LNCaP clone FGC (cell line): ENCODE measurements at regions not wholly inside any gene's neighbourhood (a gene's known extent, or its start where the extent isn't known, plus 50 kb on each side); places are given as distances from the start of the nearest gene placed in this dataset.

ENCODE experiments used
- DNase-seq: peaks from one replicate; pipeline ENCODE4 v3.0.0-alpha.2; 2011; ENCODE audit warnings: low read depth
- H3K4me3 ChIP-seq: 2 replicates; pipeline ENCODE4 v1.5.1; 2011; ENCODE audit warnings: mild to moderate bottlenecking, low read depth, low read length, control low read depth
- TF ChIP-seq, protein P1 (sequence below): IDR thresholded peaks from 2 replicates; pipeline ENCODE4 v1.5.1; 2012; ENCODE audit warnings: mild to moderate bottlenecking; ENCODE audit not compliant: control insufficient read depth, insufficient read depth; ENCODE audit errors: extremely low read depth

- H3K4me3 ChIP-seq = no peak overlapping the region
- DNase-seq = no peak
- TF ChIP-seq, protein P1, sequence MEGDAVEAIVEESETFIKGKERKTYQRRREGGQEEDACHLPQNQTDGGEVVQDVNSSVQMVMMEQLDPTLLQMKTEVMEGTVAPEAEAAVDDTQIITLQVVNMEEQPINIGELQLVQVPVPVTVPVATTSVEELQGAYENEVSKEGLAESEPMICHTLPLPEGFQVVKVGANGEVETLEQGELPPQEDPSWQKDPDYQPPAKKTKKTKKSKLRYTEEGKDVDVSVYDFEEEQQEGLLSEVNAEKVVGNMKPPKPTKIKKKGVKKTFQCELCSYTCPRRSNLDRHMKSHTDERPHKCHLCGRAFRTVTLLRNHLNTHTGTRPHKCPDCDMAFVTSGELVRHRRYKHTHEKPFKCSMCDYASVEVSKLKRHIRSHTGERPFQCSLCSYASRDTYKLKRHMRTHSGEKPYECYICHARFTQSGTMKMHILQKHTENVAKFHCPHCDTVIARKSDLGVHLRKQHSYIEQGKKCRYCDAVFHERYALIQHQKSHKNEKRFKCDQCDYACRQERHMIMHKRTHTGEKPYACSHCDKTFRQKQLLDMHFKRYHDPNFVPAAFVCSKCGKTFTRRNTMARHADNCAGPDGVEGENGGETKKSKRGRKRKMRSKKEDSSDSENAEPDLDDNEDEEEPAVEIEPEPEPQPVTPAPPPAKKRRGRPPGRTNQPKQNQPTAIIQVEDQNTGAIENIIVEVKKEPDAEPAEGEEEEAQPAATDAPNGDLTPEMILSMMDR = no peak
These were observed 140.2 kb upstream of the CRY1 start for GRCh38 chr12:107233551-107233950.

- no peak overlapping the region for H3K4me3 ChIP-seq
- no peak for DNase-seq
- TF ChIP-seq, protein P1 = no peak
These were observed 142.3 kb upstream of the CRY1 start for GRCh38 chr12:107235600-107235999.

DNA sequence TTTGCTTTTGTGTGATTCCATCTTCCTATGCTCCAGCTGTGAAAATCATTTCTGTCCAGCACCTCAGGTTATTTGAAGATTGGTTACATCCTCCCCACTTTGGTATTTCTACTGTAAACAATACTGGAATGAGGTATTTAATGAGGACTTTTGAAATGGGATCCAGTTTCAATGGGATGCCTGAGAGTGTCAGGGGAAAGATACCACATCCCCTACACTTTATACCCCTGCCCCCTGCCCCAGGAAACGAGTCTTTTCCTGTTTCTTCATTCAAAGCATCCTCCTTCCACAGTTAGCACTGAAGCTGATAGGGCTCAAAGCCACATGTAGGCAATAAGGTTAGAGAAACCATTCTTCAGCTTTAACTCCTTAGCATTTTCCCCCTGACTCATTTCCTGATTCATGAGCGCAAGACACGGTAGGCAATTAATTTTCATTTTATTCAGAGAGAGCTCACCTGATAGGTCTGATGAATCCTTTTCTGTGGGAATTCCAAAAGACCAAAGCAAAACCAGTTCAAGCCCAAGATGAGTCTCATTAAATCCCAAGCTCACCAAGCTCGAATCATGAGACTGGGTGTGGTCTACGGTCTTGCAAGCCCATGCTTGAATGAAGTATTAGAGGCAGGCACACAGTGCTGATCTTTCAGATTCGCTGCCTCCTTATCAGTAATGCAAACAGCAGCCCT, 143.6 kb upstream of the CRY1 start:
- no peak overlapping the region for H3K4me3 ChIP-seq
- TF ChIP-seq, protein P1 = no peak
- DNase-seq = no peak

- H3K4me3 ChIP-seq = no peak overlapping the region
- TF ChIP-seq, protein P1 = no peak
- DNase-seq = no peak
These were observed 144.9 kb upstream of the CRY1 start for GRCh38 chr12:107238296-107238695.

DNA sequence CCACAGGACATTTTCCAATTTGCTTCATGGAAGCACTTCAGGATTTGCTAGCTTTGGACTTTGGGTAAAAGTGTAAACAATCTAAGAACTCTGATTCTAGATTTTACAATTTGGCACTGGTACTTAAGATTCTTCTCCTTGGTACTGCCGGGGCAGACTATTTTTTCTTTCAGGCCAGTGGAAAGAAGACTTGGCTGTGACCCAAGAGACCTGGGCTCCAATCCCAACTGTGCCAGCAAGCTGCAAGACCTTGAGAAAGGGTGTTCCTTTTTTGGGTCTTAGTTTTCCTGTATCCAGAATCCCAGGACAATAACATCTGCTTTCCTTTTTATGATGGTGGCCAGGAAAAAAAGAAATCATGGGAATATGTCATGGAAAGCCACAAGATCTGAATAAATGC, 148.1 kb upstream of the CRY1 start:
- TF ChIP-seq, protein P1 = no peak
- H3K4me3 ChIP-seq = no peak overlapping the region
- no peak for DNase-seq

- DNase-seq = no peak
- TF ChIP-seq, protein P1 = no peak
- H3K4me3 ChIP-seq = no peak overlapping the region
These were observed 148.8 kb upstream of the CRY1 start for GRCh38 chr12:107242189-107242588.

- no peak for DNase-seq
- no peak overlapping the region for H3K4me3 ChIP-seq
- TF ChIP-seq, protein P1 = no peak
These were observed 150.0 kb upstream of the CRY1 start for GRCh38 chr12:107243341-107243740.
